Fibroblast of lung (primary cell): ENCODE measurements at regions not wholly inside any gene's neighbourhood (a gene's known extent, or its start where the extent isn't known, plus 50 kb on each side); places are given as distances from the start of the nearest gene placed in this dataset.

Source experiments
- CTCF ChIP-seq, 2 donors: IDR thresholded peaks in 1 of 2; conservative IDR thresholded peaks in 1 of 2; 1 replicate in 1 of 2; 2 replicates in 1 of 2; pipeline ENCODE4 v1.5.1; 2011 to 2012; ENCODE audit warnings: low read length in 2 of 2, control low read depth in 1 of 2, inconsistent platforms in 1 of 2, low read depth in 1 of 2, mild to moderate bottlenecking in 1 of 2
- EZH2 ChIP-seq: IDR thresholded peaks from 2 replicates; pipeline ENCODE4 v1.5.1; 2012; ENCODE audit warnings: low read length, control low read depth, mild to moderate bottlenecking; ENCODE audit errors: missing control alignments

GRCh38 chr13:73532987-73533510, 474.2 kb downstream of the KLF5 start:
- TF ChIP-seq CTCF (conservative IDR thresholded peaks at IDR 0.05 in 1 of 2, IDR thresholded peaks at IDR 0.05 in 1 of 2; ENCODE audit: low read depth in 1 of 2, low read length in 2 of 2): no peak
- no peak for TF ChIP-seq EZH2
